ENCODE measurements at regions not wholly inside any gene's neighbourhood (a gene's known extent, or its start where the extent isn't known, plus 50 kb on each side); places are given as distances from the start of the nearest gene placed in this dataset.
"Not testable (repeated sequence)": the region's sequence is repeated elsewhere in the genome, so short reads cannot be mapped to it uniquely, and the experiment has no call there.

- no peak for DNase-seq (ENCODE audit: low read depth, low spot score)
- H3K4me3 ChIP-seq (ENCODE audit: low read depth, low read length), result no peak overlapping the region
- ChIA-PET POLR2A (no interaction called here), CTCF (no interaction called here)
- no peak for TF ChIP-seq CTCF (IDR thresholded peaks at IDR 0.05; ENCODE audit: insufficient read depth, low read length, missing control alignments)
Measured at GRCh38 chr18:22066083-22066485, 103.3 kb upstream of the GATA6 start.

- POLR2A ChIA-PET, result no interaction called here
- no peak for DNase-seq (ENCODE audit: low read depth, low spot score)
- no peak overlapping the region for H3K4me3 ChIP-seq (ENCODE audit: low read depth, low read length)
- TF ChIP-seq CTCF (IDR thresholded peaks at IDR 0.05; ENCODE audit: insufficient read depth, low read length, missing control alignments), result no peak
- CTCF ChIA-PET, result no interaction called here
Measured at GRCh38 chr18:22067109-22067508, 102.3 kb upstream of the GATA6 start.

- TF ChIP-seq CTCF (IDR thresholded peaks at IDR 0.05; ENCODE audit: insufficient read depth, low read length, missing control alignments), result no peak
- no peak overlapping the region for H3K4me3 ChIP-seq (ENCODE audit: low read depth, low read length)
- CTCF ChIA-PET, result no interaction called here
- DNase-seq (ENCODE audit: low read depth, low spot score), result no peak
- POLR2A ChIA-PET, result no interaction called here
Measured at GRCh38 chr18:22067682-22068081, 101.7 kb upstream of the GATA6 start.

GRCh38 chr18:22068784-22069183 lies 100.6 kb upstream of the GATA6 start:
- POLR2A ChIA-PET; H3K4me3 ChIP-seq (ENCODE audit: low read depth, low read length); DNase-seq (ENCODE audit: low read depth, low spot score); CTCF ChIA-PET: not testable (repeated sequence)

GRCh38 chr18:22069916-22070315 lies 99.5 kb upstream of the GATA6 start:
- TF ChIP-seq CTCF (IDR thresholded peaks at IDR 0.05; ENCODE audit: insufficient read depth, low read length, missing control alignments), result no peak
- DNase-seq (ENCODE audit: low read depth, low spot score), result no peak
- CTCF ChIA-PET, result interaction anchor here (1.1 kb wide), 1 partner anchor 73 kb away, joined by 5 read pairs; no protein-coding TSS in a partner anchor
- H3K4me3 ChIP-seq (ENCODE audit: low read depth, low read length), result no peak overlapping the region
- POLR2A ChIA-PET, result no interaction called here

- H3K4me3 ChIP-seq (ENCODE audit: low read depth, low read length), result no peak overlapping the region
- TF ChIP-seq CTCF (IDR thresholded peaks at IDR 0.05; ENCODE audit: insufficient read depth, low read length, missing control alignments), result no peak
- DNase-seq (ENCODE audit: low read depth, low spot score), result no peak
- ChIA-PET CTCF (no interaction called here), POLR2A (no interaction called here)
Measured at GRCh38 chr18:22073411-22073810, 96.0 kb upstream of the GATA6 start.

GRCh38 chr18:22074282-22075070 lies 94.9 kb upstream of the GATA6 start:
- ChIA-PET POLR2A (no interaction called here), CTCF (no interaction called here)
- no peak for TF ChIP-seq CTCF (IDR thresholded peaks at IDR 0.05; ENCODE audit: insufficient read depth, low read length, missing control alignments)
- H3K4me3 ChIP-seq (ENCODE audit: low read depth, low read length), result no peak overlapping the region
- no peak for DNase-seq (ENCODE audit: low read depth, low spot score)

Data from AG04449 (cell line).